GM12873 (cell line): ENCODE measurements at regions not wholly inside any gene's neighbourhood (a gene's known extent, or its start where the extent isn't known, plus 50 kb on each side); places are given as distances from the start of the nearest gene placed in this dataset.

Source experiments
- TF ChIP-seq, protein P1 (sequence below): IDR thresholded peaks from 2 replicates; pipeline ENCODE4 v1.5.1; 2012; ENCODE audit warnings: low read depth, mild to moderate bottlenecking, moderate library complexity, low read length, control low read depth; ENCODE audit not compliant: insufficient read depth; ENCODE audit errors: missing control alignments

DNA sequence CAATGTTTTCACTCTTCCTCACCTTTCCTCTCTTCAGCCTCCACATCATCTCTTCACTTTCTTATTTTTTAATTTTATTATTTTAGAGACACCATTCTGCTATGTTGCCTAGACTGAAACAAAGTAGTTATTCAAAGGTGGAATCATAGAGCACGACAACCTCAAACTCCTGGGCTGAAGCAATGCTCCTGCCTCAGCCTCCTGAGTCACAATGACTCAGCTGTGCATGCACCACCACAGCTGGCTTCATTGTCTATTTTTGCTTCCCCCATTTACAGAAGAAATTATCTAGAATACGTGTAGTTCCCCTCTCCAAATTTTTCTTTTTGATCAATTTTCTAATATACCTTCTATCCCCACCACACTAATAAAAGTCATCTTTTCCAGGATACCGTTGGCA, 911.5 kb upstream of the SOX11 start:
- TF ChIP-seq, protein P1, sequence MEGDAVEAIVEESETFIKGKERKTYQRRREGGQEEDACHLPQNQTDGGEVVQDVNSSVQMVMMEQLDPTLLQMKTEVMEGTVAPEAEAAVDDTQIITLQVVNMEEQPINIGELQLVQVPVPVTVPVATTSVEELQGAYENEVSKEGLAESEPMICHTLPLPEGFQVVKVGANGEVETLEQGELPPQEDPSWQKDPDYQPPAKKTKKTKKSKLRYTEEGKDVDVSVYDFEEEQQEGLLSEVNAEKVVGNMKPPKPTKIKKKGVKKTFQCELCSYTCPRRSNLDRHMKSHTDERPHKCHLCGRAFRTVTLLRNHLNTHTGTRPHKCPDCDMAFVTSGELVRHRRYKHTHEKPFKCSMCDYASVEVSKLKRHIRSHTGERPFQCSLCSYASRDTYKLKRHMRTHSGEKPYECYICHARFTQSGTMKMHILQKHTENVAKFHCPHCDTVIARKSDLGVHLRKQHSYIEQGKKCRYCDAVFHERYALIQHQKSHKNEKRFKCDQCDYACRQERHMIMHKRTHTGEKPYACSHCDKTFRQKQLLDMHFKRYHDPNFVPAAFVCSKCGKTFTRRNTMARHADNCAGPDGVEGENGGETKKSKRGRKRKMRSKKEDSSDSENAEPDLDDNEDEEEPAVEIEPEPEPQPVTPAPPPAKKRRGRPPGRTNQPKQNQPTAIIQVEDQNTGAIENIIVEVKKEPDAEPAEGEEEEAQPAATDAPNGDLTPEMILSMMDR = no peak

DNA sequence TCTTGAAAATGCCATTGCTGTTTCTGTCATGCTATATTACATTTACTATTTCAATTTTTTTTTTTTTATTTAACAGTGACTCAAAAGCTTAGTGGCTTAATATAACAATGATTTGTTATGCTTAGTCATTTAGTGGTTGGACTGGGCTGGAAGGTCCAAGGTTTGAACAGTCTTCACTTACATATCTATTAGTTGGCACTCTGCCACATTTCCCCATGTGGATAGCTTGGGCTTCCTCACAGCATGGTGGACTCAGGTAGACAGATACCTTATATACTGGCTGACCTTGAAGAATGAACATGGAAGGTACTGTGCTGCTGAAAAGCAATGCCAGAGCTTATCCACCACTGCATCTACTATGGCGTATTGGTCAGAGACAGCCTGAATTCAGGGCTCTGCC, 909.5 kb upstream of the SOX11 start:
- TF ChIP-seq, protein P1 = no peak

DNA sequence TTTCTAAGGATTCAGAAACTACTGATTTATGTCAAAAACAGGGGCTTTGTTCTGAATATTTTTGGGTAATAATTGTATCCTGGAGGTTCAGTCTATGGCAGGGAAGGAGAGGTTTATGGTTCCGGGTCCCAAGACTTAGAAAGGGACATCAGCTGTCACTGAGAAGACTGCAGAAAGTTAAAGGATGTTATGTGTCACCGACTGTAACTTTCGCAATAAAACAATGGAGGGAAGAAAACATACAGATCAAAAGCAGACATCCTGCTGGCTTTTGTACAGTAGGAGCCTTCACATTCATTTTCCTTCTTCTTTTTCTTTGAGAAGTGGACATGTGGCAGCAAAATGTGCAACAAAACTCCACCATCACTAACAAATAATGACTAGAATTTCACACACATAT, 900.7 kb upstream of the SOX11 start:
- TF ChIP-seq, protein P1 = no peak

DNA sequence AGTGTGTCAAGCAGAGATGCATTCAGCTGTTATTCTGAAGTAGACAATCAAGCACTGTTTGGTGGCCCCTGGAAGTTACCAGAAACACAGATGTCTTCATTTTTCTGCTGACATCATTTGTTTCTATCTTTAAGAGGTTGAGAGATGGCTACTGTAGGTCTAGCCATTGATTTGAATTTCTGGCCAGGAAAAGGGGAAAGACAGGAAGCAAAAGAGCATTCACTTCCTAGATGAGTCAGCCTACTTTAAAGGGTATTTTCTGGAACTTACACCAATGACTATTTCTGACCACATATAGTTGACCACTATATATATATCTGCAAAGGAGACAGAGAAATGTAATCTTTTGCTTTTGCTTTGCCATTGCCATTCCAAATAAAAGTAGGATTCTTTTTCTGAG, 900.1 kb upstream of the SOX11 start:
- TF ChIP-seq, protein P1 = no peak

DNA sequence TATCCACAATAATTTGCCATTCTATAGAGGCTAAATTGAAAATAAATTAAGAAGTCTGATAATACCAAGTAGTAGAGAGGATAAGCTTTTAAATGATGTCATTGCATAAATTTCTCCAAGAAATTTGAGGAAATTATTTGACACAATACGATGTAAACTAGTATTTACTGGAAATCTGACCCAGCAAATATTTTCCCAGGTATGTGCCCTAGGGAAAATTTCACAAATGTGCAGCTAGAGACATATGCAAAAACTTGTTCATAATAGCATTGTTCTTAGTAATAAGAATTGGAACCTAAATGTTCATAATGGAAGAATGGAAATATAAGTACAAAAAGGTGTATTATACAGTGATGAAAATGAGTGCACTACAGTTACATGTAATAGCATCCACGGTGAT, 888.8 kb upstream of the SOX11 start:
- TF ChIP-seq, protein P1 = no peak

DNA sequence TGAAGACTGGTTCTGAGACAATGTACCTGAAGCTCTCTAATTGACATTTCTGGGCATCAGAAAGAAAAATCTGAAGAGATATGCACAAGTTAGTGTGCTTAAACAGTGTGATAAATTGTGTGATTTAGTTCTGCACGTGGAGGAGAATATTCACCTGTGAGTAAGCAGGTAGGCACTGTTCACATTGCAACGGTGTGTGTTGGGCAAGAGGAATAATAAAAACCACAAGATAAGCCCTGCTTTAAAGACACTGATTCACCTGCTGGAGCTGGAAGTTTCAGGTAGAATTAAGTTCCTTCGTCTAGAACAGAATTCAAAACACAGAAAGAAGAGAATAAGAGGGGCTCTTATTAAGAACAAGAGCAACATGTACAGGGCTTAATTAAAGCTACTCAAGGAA, 864.3 kb upstream of the SOX11 start:
- TF ChIP-seq, protein P1 = no peak

DNA sequence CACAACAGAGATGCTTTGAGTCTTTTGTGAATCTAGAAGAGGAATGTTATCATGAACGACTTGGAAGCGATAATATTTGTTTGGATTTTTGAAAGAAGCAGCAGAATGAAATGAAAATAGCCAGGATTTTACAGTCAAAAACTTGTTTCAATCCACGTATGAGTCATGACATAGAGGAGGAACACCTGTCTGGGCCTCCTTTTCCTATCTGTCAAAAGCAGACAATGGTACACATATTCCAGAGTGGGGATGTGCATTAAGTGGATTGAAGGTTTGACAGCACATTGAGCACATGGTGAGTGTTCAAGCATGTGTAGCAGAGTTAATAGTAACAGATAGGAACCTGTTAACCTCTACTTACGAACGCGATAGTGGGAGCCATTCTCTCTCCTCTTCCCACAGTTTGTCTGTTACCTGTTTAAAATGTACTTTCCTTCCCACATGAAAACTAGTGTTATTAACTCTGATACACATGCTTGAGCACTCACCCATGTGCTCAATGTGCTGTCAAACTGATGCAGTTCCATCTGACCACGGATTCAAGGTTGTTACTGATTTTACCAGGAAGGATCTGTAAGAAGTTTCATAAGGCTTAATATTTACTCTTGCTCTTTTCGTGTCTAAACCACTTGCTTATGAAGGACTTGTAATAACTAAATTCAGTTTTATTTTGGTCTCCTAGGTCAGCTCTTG, 863.4 kb upstream of the SOX11 start:
- TF ChIP-seq, protein P1 = no peak
